ENCODE measurements at regions not wholly inside any gene's neighbourhood (a gene's known extent, or its start where the extent isn't known, plus 50 kb on each side); places are given as distances from the start of the nearest gene placed in this dataset.

DNA sequence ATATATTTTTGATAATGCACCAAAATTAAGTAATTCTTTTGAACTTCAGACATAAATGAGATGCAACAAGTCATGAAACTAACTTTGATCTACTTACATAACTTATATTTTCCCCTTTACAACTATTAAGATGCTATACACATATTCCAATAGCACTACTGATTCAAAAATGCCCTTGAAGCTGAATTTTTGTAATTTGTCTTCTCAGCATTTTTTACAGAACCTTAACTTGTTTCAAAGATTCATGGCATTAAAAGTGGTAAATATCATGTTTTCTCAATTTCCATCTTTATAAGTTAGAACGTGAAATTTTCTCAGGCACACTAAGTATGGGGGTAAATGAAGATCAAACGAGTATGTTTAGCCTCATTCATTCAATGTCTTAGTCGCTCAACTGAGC lies 460.0 kb upstream of the FAM241A start:
- Mint-ChIP-seq H3K27ac (no peak overlapping the region), H3K27me3 (ENCODE audit: low read depth) (no peaks in the 10 kb centered on the region), H3K4me1 (peaks cover 12% of the 10 kb centered on the region), H3K9me3 (no peaks in the 10 kb centered on the region), H3K4me3 (no peak overlapping the region), H3K36me3 (ENCODE audit: low read depth) (no peaks in the 10 kb centered on the region)
- no peak for TF ChIP-seq CTCF (IDR thresholded peaks at IDR 0.05; ENCODE audit: unreplicated experiment in 3 of 3)

DNA sequence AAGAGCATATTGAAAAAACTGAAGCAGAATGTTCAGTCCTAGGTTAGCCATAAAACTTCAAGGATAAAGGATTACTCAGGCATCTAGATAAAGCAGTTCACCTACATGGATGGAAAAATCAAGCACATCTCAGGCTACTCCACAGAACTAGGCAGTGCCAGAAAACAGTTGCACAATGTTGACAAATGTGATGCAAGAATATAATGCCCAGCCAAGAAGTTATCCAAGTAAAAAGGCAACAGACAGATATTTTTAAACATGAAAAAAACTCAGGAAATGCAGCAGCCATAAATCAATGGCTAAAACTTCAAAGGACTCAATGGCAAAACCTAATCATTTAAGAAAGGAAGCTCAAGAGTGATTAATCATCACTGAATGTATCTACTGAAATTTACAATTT lies 456.0 kb upstream of the FAM241A start:
- no peaks in the 10 kb centered on the region for H3K36me3 Mint-ChIP-seq (ENCODE audit: low read depth)
- H3K27me3 Mint-ChIP-seq (ENCODE audit: low read depth) = peaks cover 4% of the 10 kb centered on the region

GRCh38 chr4:111689731-111690130 lies 455.5 kb upstream of the FAM241A start:
- TF ChIP-seq CTCF (IDR thresholded peaks at IDR 0.05; ENCODE audit: unreplicated experiment in 3 of 3) = no peak
- Mint-ChIP-seq H3K36me3 (ENCODE audit: low read depth) (no peaks in the 10 kb centered on the region), H3K27ac (peak overlapping the region in 1 of 3 experiments; percentile 29), H3K4me1 (peaks cover 19% of the 10 kb centered on the region), H3K4me3 (no peak overlapping the region), H3K9me3 (no peaks in the 10 kb centered on the region), H3K27me3 (ENCODE audit: low read depth) (peaks cover 4% of the 10 kb centered on the region)

More for the DNA sequence above, 456.0 kb upstream of the FAM241A start:
- H3K4me1 Mint-ChIP-seq = peaks cover 16% of the 10 kb centered on the region
- no peaks in the 10 kb centered on the region for H3K9me3 Mint-ChIP-seq
- no peak for TF ChIP-seq CTCF (IDR thresholded peaks at IDR 0.05; ENCODE audit: unreplicated experiment in 3 of 3)
- H3K27ac Mint-ChIP-seq = peak overlapping the region in 2 of 3 experiments; percentile 29 to 50
- H3K4me3 Mint-ChIP-seq = no peak overlapping the region

- TF ChIP-seq CTCF (IDR thresholded peaks at IDR 0.05; ENCODE audit: unreplicated experiment in 3 of 3) = no peak
- no peaks in the 10 kb centered on the region for H3K9me3 Mint-ChIP-seq
- H3K27me3 Mint-ChIP-seq (ENCODE audit: low read depth) = peaks cover 4% of the 10 kb centered on the region
- H3K4me1 Mint-ChIP-seq = peaks cover 19% of the 10 kb centered on the region
- H3K27ac Mint-ChIP-seq = no peak overlapping the region
- no peaks in the 10 kb centered on the region for H3K36me3 Mint-ChIP-seq (ENCODE audit: low read depth)
- no peak overlapping the region for H3K4me3 Mint-ChIP-seq
These were observed 451.5 kb upstream of the FAM241A start for GRCh38 chr4:111693758-111694157.

- Mint-ChIP-seq H3K27me3 (ENCODE audit: low read depth) (peaks cover 4% of the 10 kb centered on the region), H3K27ac (no peak overlapping the region)
These were observed 449.6 kb upstream of the FAM241A start for GRCh38 chr4:111695677-111696076.

More at GRCh38 chr4:111695677-111696076, 449.6 kb upstream of the FAM241A start:
- Mint-ChIP-seq H3K4me3 (no peak overlapping the region), H3K36me3 (ENCODE audit: low read depth) (no peaks in the 10 kb centered on the region), H3K9me3 (no peaks in the 10 kb centered on the region), H3K4me1 (peaks cover 6% of the 10 kb centered on the region)
- TF ChIP-seq CTCF (IDR thresholded peaks at IDR 0.05; ENCODE audit: unreplicated experiment in 3 of 3) = no peak
